ENCODE measurements at regions not wholly inside any gene's neighbourhood (a gene's known extent, or its start where the extent isn't known, plus 50 kb on each side); places are given as distances from the start of the nearest gene placed in this dataset.

- no peak for DNase-seq
These were observed 49.9 kb upstream of the SLIT3 start for GRCh38 chr5:169350759-169351240.
